ENCODE measurements at regions not wholly inside any gene's neighbourhood (a gene's known extent, or its start where the extent isn't known, plus 50 kb on each side); places are given as distances from the start of the nearest gene placed in this dataset.
"Not testable (repeated sequence)": the region's sequence is repeated elsewhere in the genome, so short reads cannot be mapped to it uniquely, and the experiment has no call there.

GRCh38 chr1:232378266-232379062 lies 251.5 kb downstream of the SIPA1L2 start:
- no peak for DNase-seq

- no peak for DNase-seq
These were observed 252.5 kb downstream of the SIPA1L2 start for GRCh38 chr1:232377494-232377770.

GRCh38 chr1:232376632-232377493 lies 253.1 kb downstream of the SIPA1L2 start:
- no peak for DNase-seq

- no peak for DNase-seq
These were observed 257.0 kb downstream of the SIPA1L2 start for GRCh38 chr1:232372841-232373440.

- no peak for DNase-seq
These were observed 257.5 kb downstream of the SIPA1L2 start for GRCh38 chr1:232372431-232372830.

GRCh38 chr1:232369451-232370296 lies 260.3 kb downstream of the SIPA1L2 start:
- no peak for DNase-seq

- DNase-seq, result no peak
These were observed 261.1 kb downstream of the SIPA1L2 start for GRCh38 chr1:232368821-232369321.

GRCh38 chr1:232367293-232367692 lies 262.6 kb downstream of the SIPA1L2 start:
- no peak for DNase-seq

- DNase-seq, result no peak
These were observed 265.1 kb downstream of the SIPA1L2 start for GRCh38 chr1:232364654-232365382.

GRCh38 chr1:232363008-232363407 lies 266.9 kb downstream of the SIPA1L2 start:
- no peak for DNase-seq

- DNase-seq, result no peak
These were observed 272.5 kb downstream of the SIPA1L2 start for GRCh38 chr1:232357416-232357815.

- no peak for DNase-seq
These were observed 274.5 kb downstream of the SIPA1L2 start for GRCh38 chr1:232355162-232356006.

- no peak for DNase-seq
These were observed 276.9 kb downstream of the SIPA1L2 start for GRCh38 chr1:232353001-232353400.

- no peak for DNase-seq
These were observed 277.6 kb downstream of the SIPA1L2 start for GRCh38 chr1:232352366-232352765.

GRCh38 chr1:232351335-232351734 lies 278.6 kb downstream of the SIPA1L2 start:
- DNase-seq, result no peak

- no peak for DNase-seq
These were observed 283.1 kb downstream of the SIPA1L2 start for GRCh38 chr1:232346844-232347243.

GRCh38 chr1:232344791-232345399 lies 285.0 kb downstream of the SIPA1L2 start:
- DNase-seq, result no peak

- not testable (repeated sequence) for DNase-seq
These were observed 285.7 kb downstream of the SIPA1L2 start for GRCh38 chr1:232344186-232344585.

GRCh38 chr1:232340446-232340845 lies 289.5 kb downstream of the SIPA1L2 start:
- no peak for DNase-seq

- DNase-seq, result no peak
These were observed 290.9 kb downstream of the SIPA1L2 start for GRCh38 chr1:232339073-232339472.
